GM10266 (cell line): ENCODE measurements at regions not wholly inside any gene's neighbourhood (a gene's known extent, or its start where the extent isn't known, plus 50 kb on each side); places are given as distances from the start of the nearest gene placed in this dataset.

Experiments
- DNase-seq: peaks from one replicate; pipeline ENCODE4 v3.0.0; 2012; ENCODE audit errors: extremely low spot score
- CTCF ChIP-seq: IDR thresholded peaks from 2 replicates; pipeline ENCODE4 v1.5.1; 2012; ENCODE audit warnings: mild to moderate bottlenecking, low read depth; ENCODE audit not compliant: control insufficient read depth, insufficient read depth; ENCODE audit errors: missing control alignments

- DNase-seq = no peak
- no peak for TF ChIP-seq CTCF
These were observed 423.8 kb upstream of the SLC30A5 start for GRCh38 chr5:68669864-68670575.

- no peak for TF ChIP-seq CTCF
- DNase-seq = no peak
These were observed 420.6 kb upstream of the SLC30A5 start for GRCh38 chr5:68673106-68673822.

- no peak for TF ChIP-seq CTCF
- DNase-seq = no peak
These were observed 420.0 kb upstream of the SLC30A5 start for GRCh38 chr5:68673823-68674180.

GRCh38 chr5:68679041-68679440 lies 414.8 kb upstream of the SLC30A5 start:
- no peak for DNase-seq

GRCh38 chr5:68680366-68680765 lies 413.4 kb upstream of the SLC30A5 start:
- no peak for TF ChIP-seq CTCF

More at GRCh38 chr5:68679041-68679440, 414.8 kb upstream of the SLC30A5 start:
- TF ChIP-seq CTCF = no peak

GRCh38 chr5:68681929-68682328 lies 411.9 kb upstream of the SLC30A5 start:
- TF ChIP-seq CTCF = no peak
- DNase-seq = no peak

More at GRCh38 chr5:68680366-68680765, 413.4 kb upstream of the SLC30A5 start:
- DNase-seq = no peak
